ENCODE measurements at regions not wholly inside any gene's neighbourhood (a gene's known extent, or its start where the extent isn't known, plus 50 kb on each side); places are given as distances from the start of the nearest gene placed in this dataset.

DNA sequence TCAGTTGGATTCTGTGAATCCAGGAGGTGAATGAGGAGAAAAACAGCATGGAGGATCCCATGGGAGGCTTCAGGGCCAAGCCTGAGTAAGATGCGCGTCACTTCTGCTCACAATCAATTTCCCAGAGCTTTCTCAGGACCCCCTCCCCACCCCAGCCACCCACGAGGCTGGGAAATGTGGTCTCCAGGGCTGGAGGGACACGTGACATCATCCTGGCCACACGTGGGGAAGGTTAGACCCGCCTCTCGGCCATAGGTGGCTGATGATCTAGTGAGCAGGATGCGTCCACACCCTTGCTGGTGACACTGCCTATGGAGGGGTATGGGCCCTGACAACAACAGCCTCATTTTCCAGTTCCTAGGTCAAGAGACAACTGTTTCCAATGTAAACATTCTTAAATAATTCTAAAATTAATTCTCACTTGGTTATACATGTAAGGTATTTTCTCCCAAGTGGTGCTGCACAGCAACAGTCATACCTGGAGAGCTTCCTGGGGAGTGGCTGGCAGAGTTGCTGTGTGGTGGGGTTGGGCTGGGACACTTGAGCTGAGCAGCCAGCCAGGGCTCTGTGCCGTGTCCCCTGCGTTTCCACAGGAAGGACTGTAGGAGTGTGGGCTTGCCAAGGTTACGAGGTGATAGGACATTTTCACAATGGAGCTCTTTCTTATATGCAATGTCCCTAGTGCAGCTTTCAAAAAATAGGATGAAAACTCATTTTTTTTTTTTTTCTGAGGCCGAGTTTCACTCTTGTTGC, 153.1 kb downstream of the GADD45G start:
- TF ChIP-seq, protein P1, sequence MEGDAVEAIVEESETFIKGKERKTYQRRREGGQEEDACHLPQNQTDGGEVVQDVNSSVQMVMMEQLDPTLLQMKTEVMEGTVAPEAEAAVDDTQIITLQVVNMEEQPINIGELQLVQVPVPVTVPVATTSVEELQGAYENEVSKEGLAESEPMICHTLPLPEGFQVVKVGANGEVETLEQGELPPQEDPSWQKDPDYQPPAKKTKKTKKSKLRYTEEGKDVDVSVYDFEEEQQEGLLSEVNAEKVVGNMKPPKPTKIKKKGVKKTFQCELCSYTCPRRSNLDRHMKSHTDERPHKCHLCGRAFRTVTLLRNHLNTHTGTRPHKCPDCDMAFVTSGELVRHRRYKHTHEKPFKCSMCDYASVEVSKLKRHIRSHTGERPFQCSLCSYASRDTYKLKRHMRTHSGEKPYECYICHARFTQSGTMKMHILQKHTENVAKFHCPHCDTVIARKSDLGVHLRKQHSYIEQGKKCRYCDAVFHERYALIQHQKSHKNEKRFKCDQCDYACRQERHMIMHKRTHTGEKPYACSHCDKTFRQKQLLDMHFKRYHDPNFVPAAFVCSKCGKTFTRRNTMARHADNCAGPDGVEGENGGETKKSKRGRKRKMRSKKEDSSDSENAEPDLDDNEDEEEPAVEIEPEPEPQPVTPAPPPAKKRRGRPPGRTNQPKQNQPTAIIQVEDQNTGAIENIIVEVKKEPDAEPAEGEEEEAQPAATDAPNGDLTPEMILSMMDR (IDR thresholded peaks at IDR 0.05; ENCODE audit: control extremely low read depth in 1 of 3, insufficient read depth in 1 of 3, low read depth in 1 of 3, low read length in 3 of 3) = no peak
- TF ChIP-seq KDM1A (IDR thresholded peaks at IDR 0.05; ENCODE audit: borderline replicate concordance, low read length) = no peak
- TF ChIP-seq, protein P2, sequence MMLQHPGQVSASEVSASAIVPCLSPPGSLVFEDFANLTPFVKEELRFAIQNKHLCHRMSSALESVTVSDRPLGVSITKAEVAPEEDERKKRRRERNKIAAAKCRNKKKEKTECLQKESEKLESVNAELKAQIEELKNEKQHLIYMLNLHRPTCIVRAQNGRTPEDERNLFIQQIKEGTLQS (IDR thresholded peaks at IDR 0.05; ENCODE audit: insufficient read depth, low read depth, low read length) = no peak
- no peak for TF ChIP-seq EZH2 (IDR thresholded peaks at IDR 0.05; ENCODE audit: low read depth, low read length, severe bottlenecking)

All from H1 (cell line).